GM23338 (cell line): ENCODE measurements at regions not wholly inside any gene's neighbourhood (a gene's known extent, or its start where the extent isn't known, plus 50 kb on each side); places are given as distances from the start of the nearest gene placed in this dataset.

ENCODE experiments used
- ATAC-seq: fragments of 200-7000 bp; cut with Tn5 transposase; 3 replicates; pipeline ENCODE4 v1.9.1; 2020
- DNase-seq: peaks from one replicate; pipeline ENCODE4 v3.0.0-alpha.2; 2015; ENCODE audit warnings: low spot score
- H2AFZ ChIP-seq: fragments of 200-600 bp; sonication (generic); 2 replicates; pipeline ENCODE4 v1.8.0; 2016; ENCODE audit warnings: antibody characterized with exemption, mild to moderate bottlenecking, moderate library complexity
- H3F3A ChIP-seq: fragments of 200-600 bp; sonication (generic); replicated peaks from 2 replicates; pipeline ENCODE4 v1.8.0; 2017; ENCODE audit warnings: antibody characterized with exemption, mixed run types, low read depth
- H3K27ac ChIP-seq: fragments of 200-600 bp; sonication (generic); 2 replicates; pipeline ENCODE4 v1.6.1; 2016; ENCODE audit warnings: low read depth
- H3K27me3 ChIP-seq: fragments of 200-600 bp; sonication (generic); 2 replicates; pipeline ENCODE4 v1.8.0; 2016; ENCODE audit warnings: mild to moderate bottlenecking, mixed run types, moderate library complexity; ENCODE audit not compliant: insufficient read depth
- H3K36me3 ChIP-seq: fragments of 200-600 bp; sonication (generic); 2 replicates; pipeline ENCODE4 v1.8.0; 2016; ENCODE audit warnings: mild to moderate bottlenecking; ENCODE audit not compliant: insufficient read depth
- H3K4me1 ChIP-seq: fragments of 200-600 bp; sonication (generic); 2 replicates; pipeline ENCODE4 v1.8.0; 2016; ENCODE audit warnings: mild to moderate bottlenecking, moderate library complexity; ENCODE audit not compliant: insufficient read depth
- H3K4me2 ChIP-seq: fragments of 200-600 bp; sonication (generic); 2 replicates; pipeline ENCODE4 v1.7.1; 2017; ENCODE audit warnings: mixed run types
- H3K4me3 ChIP-seq: fragments of 200-600 bp; sonication (generic); 2 replicates; pipeline ENCODE4 v1.6.1; 2016; ENCODE audit warnings: mixed run types
- H3K79me2 ChIP-seq: fragments of 200-600 bp; sonication (generic); replicated peaks from 2 replicates; pipeline ENCODE4 v1.8.0; 2017; ENCODE audit warnings: mild to moderate bottlenecking; ENCODE audit not compliant: insufficient read depth
- H3K9me2 ChIP-seq: fragments of 200-600 bp; sonication (generic); 2 replicates; pipeline ENCODE4 v1.8.0; 2017; ENCODE audit not compliant: insufficient read depth
- H4K20me1 ChIP-seq: fragments of 200-600 bp; sonication (generic); replicated peaks from 2 replicates; pipeline ENCODE4 v1.8.0; 2017; ENCODE audit warnings: mild to moderate bottlenecking; ENCODE audit not compliant: insufficient read depth
- H3K27ac Mint-ChIP-seq: 2 replicates; pipeline ENCODE4 v1.8.0; 2020; ENCODE audit warnings: inconsistent platforms, mild to moderate bottlenecking, moderate library complexity, mixed read lengths
- H3K27me3 Mint-ChIP-seq: 3 replicates; pipeline ENCODE4 v1.8.0; 2022; ENCODE audit warnings: low read depth, mild to moderate bottlenecking, moderate library complexity, mixed read lengths, inconsistent platforms; ENCODE audit not compliant: insufficient read depth, poor library complexity
- H3K36me3 Mint-ChIP-seq: 3 replicates; pipeline ENCODE4 v1.8.0; 2021; ENCODE audit warnings: low read depth, mild to moderate bottlenecking, inconsistent platforms, moderate library complexity, mixed read lengths
- H3K4me1 Mint-ChIP-seq: 3 replicates; pipeline ENCODE4 v1.8.0; 2020; ENCODE audit warnings: mild to moderate bottlenecking, inconsistent platforms, mixed read lengths
- H3K4me3 Mint-ChIP-seq: 3 replicates; pipeline ENCODE4 v1.8.0; 2021; ENCODE audit warnings: moderate library complexity, mild to moderate bottlenecking, inconsistent platforms, mixed read lengths
- H3K9me3 Mint-ChIP-seq: 3 replicates; pipeline ENCODE4 v1.8.0; 2020; ENCODE audit warnings: moderate library complexity, mild to moderate bottlenecking, inconsistent platforms, mixed read lengths
- CREB1 ChIP-seq: fragments of 250-450 bp; sonication (Bioruptor Pico); IDR thresholded peaks from 2 replicates; pipeline ENCODE4 v1.5.0; 2020; ENCODE audit warnings: low read depth, mild to moderate bottlenecking, moderate library complexity
- ETS1 ChIP-seq: IDR thresholded peaks from 2 replicates; pipeline ENCODE4 v1.6.1; 2016; ENCODE audit warnings: antibody characterized with exemption
- EZH2 ChIP-seq: fragments of 200-600 bp; sonication (generic); IDR thresholded peaks from one replicate; pipeline ENCODE4 v1.8.0; 2017; ENCODE audit warnings: antibody characterized with exemption, mild to moderate bottlenecking, low read depth; ENCODE audit not compliant: unreplicated experiment
- EZH2phosphoT487 ChIP-seq: fragments of 200-600 bp; sonication (generic); IDR thresholded peaks from one replicate; pipeline ENCODE4 v1.8.1; 2018; ENCODE audit warnings: antibody characterized with exemption; ENCODE audit not compliant: unreplicated experiment
- JUNB ChIP-seq: IDR thresholded peaks from one replicate; pipeline ENCODE4 v1.6.1; 2016; ENCODE audit warnings: antibody characterized with exemption; ENCODE audit not compliant: unreplicated experiment
- NANOG ChIP-seq: IDR thresholded peaks from 2 replicates; pipeline ENCODE4 v1.6.1; 2016; ENCODE audit warnings: antibody characterized with exemption, borderline replicate concordance
- POLR2AphosphoS5 ChIP-seq: IDR thresholded peaks from 2 replicates; pipeline ENCODE4 v1.6.1; 2016; ENCODE audit warnings: antibody characterized with exemption, low read depth
- STAT1 ChIP-seq: IDR thresholded peaks from one replicate; pipeline ENCODE4 v1.6.1; 2016; ENCODE audit warnings: antibody characterized with exemption; ENCODE audit not compliant: unreplicated experiment
- ZNF114 ChIP-seq: fragments of 250-450 bp; sonication (Bioruptor Pico); IDR thresholded peaks from 2 replicates; pipeline ENCODE4 v1.5.0; 2020; ENCODE audit warnings: mild to moderate bottlenecking, moderate library complexity
- TF ChIP-seq, protein P1 (sequence below): fragments of 250-450 bp; sonication (Bioruptor Pico); IDR thresholded peaks from 2 replicates; pipeline ENCODE4 v1.5.0; 2020; ENCODE audit warnings: mild to moderate bottlenecking, moderate library complexity
- TF ChIP-seq, protein P2 (sequence below): IDR thresholded peaks from one replicate; pipeline ENCODE4 v1.6.1; 2018; ENCODE audit warnings: antibody characterized with exemption; ENCODE audit not compliant: unreplicated experiment

DNA sequence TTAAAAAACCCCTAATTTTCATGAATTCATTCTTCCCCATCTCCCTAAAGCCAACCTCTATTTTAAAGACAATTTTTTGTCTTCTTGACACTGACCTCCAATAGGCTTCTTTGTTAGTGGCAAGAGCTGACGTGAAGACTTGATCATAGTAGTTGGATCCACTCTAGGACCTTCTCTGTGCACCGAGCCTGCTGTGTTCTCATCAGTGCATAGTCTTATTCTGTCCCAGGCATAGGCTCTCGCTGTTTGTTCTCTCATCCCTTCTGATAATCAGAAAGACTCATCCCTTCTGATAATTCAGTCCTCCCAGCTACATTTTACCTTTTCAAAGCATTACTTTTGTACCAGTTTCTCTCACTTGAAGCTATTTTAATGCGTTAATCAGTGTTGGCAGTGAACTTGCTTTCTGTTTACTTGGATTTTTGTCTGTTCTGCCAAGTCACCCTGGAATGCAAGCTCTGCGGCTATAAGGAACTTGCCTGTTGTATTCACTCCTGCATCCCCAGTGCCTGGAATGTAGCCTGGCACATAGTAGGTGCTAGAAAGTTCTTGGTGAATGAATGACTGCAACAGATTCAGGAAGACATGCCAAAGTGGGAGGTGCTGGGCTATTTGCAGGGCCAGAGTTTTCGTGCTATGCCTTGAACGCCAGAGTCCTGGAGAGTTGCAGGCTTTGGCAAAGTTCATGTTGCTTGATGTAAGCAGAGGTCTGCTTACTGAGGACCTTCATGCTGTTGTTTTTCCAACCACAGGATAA is 147.6 kb upstream of the MPHOSPH6 start:
- Histone ChIP-seq H3K36me3 (no peaks in the 10 kb centered on the region), H3K79me2 (no peaks in the 10 kb centered on the region), H4K20me1 (no peaks in the 10 kb centered on the region)

More for the DNA sequence above, 147.6 kb upstream of the MPHOSPH6 start:
- H3K4me3 Mint-ChIP-seq = no peak overlapping the region
- no peak overlapping the region for H3K4me3 ChIP-seq
- DNase-seq (no peak), ATAC-seq (no peak)
- no peaks in the 10 kb centered on the region for H3K27me3 ChIP-seq
- no peak overlapping the region for H3K4me2 ChIP-seq
- H3K9me3 Mint-ChIP-seq = no peaks in the 10 kb centered on the region
- H3K27ac ChIP-seq = no peak overlapping the region
- no peaks in the 10 kb centered on the region for H3K9me2 ChIP-seq
- no peaks in the 10 kb centered on the region for H3F3A ChIP-seq
- H3K36me3 Mint-ChIP-seq = no peaks in the 10 kb centered on the region; the same call in 2 of the 3 replicates
- H3K4me1 ChIP-seq = no peaks in the 10 kb centered on the region
- no peaks in the 10 kb centered on the region for H3K4me1 Mint-ChIP-seq
- H2AFZ ChIP-seq = peak overlapping the region; percentile 84; the same call in 1 of the 2 replicates
- H3K27ac Mint-ChIP-seq = peak overlapping the region; percentile 11; the same call in 1 of the 2 replicates
- TF ChIP-seq EZH2 (no peak), STAT1 (no peak), EZH2phosphoT487 (no peak), POLR2AphosphoS5 (no peak), NANOG (no peak), CREB1 (no peak), ETS1 (no peak), JUNB (no peak), ZNF114 (CRISPR knock-in tag) (no peak)
- TF ChIP-seq, protein P1, sequence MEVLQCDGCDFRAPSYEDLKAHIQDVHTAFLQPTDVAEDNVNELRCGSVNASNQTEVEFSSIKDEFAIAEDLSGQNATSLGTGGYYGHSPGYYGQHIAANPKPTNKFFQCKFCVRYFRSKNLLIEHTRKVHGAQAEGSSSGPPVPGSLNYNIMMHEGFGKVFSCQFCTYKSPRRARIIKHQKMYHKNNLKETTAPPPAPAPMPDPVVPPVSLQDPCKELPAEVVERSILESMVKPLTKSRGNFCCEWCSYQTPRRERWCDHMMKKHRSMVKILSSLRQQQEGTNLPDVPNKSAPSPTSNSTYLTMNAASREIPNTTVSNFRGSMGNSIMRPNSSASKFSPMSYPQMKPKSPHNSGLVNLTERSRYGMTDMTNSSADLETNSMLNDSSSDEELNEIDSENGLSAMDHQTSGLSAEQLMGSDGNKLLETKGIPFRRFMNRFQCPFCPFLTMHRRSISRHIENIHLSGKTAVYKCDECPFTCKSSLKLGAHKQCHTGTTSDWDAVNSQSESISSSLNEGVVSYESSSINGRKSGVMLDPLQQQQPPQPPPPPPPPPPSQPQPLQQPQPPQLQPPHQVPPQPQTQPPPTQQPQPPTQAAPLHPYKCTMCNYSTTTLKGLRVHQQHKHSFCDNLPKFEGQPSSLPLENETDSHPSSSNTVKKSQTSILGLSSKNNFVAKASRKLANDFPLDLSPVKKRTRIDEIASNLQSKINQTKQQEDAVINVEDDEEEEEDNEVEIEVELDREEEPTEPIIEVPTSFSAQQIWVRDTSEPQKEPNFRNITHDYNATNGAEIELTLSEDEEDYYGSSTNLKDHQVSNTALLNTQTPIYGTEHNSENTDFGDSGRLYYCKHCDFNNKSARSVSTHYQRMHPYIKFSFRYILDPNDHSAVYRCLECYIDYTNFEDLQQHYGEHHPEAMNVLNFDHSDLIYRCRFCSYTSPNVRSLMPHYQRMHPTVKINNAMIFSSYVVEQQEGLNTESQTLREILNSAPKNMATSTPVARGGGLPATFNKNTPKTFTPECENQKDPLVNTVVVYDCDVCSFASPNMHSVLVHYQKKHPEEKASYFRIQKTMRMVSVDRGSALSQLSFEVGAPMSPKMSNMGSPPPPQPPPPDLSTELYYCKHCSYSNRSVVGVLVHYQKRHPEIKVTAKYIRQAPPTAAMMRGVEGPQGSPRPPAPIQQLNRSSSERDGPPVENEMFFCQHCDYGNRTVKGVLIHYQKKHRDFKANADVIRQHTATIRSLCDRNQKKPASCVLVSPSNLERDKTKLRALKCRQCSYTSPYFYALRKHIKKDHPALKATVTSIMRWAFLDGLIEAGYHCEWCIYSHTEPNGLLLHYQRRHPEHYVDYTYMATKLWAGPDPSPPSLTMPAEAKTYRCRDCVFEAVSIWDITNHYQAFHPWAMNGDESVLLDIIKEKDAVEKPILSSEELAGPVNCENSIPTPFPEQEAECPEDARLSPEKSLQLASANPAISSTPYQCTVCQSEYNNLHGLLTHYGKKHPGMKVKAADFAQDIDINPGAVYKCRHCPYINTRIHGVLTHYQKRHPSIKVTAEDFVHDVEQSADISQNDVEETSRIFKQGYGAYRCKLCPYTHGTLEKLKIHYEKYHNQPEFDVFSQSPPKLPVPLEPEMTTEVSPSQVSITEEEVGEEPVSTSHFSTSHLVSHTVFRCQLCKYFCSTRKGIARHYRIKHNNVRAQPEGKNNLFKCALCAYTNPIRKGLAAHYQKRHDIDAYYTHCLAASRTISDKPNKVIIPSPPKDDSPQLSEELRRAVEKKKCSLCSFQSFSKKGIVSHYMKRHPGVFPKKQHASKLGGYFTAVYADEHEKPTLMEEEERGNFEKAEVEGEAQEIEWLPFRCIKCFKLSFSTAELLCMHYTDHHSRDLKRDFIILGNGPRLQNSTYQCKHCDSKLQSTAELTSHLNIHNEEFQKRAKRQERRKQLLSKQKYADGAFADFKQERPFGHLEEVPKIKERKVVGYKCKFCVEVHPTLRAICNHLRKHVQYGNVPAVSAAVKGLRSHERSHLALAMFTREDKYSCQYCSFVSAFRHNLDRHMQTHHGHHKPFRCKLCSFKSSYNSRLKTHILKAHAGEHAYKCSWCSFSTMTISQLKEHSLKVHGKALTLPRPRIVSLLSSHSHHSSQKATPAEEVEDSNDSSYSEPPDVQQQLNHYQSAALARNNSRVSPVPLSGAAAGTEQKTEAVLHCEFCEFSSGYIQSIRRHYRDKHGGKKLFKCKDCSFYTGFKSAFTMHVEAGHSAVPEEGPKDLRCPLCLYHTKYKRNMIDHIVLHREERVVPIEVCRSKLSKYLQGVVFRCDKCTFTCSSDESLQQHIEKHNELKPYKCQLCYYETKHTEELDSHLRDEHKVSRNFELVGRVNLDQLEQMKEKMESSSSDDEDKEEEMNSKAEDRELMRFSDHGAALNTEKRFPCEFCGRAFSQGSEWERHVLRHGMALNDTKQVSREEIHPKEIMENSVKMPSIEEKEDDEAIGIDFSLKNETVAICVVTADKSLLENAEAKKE (CRISPR knock-in tag) = no peak
- TF ChIP-seq, protein P2, sequence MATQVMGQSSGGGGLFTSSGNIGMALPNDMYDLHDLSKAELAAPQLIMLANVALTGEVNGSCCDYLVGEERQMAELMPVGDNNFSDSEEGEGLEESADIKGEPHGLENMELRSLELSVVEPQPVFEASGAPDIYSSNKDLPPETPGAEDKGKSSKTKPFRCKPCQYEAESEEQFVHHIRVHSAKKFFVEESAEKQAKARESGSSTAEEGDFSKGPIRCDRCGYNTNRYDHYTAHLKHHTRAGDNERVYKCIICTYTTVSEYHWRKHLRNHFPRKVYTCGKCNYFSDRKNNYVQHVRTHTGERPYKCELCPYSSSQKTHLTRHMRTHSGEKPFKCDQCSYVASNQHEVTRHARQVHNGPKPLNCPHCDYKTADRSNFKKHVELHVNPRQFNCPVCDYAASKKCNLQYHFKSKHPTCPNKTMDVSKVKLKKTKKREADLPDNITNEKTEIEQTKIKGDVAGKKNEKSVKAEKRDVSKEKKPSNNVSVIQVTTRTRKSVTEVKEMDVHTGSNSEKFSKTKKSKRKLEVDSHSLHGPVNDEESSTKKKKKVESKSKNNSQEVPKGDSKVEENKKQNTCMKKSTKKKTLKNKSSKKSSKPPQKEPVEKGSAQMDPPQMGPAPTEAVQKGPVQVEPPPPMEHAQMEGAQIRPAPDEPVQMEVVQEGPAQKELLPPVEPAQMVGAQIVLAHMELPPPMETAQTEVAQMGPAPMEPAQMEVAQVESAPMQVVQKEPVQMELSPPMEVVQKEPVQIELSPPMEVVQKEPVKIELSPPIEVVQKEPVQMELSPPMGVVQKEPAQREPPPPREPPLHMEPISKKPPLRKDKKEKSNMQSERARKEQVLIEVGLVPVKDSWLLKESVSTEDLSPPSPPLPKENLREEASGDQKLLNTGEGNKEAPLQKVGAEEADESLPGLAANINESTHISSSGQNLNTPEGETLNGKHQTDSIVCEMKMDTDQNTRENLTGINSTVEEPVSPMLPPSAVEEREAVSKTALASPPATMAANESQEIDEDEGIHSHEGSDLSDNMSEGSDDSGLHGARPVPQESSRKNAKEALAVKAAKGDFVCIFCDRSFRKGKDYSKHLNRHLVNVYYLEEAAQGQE = no peak
- no peaks in the 10 kb centered on the region for H3K27me3 Mint-ChIP-seq
